ENCODE measurements at regions not wholly inside any gene's neighbourhood (a gene's known extent, or its start where the extent isn't known, plus 50 kb on each side); places are given as distances from the start of the nearest gene placed in this dataset.

- H3K9me3 ChIP-seq (ENCODE audit: control insufficient read depth in 3 of 3, low read length in 3 of 3) = no peaks in the 10 kb centered on the region
- no peak overlapping the region for H3K9ac ChIP-seq (ENCODE audit: low read depth in 1 of 3, low read length in 3 of 3)
- no peak overlapping the region for H3K4me3 ChIP-seq (ENCODE audit: low read length in 3 of 3)
- no peaks in the 10 kb centered on the region for H3K4me1 ChIP-seq (ENCODE audit: control insufficient read depth in 3 of 3, insufficient read depth in 3 of 3, low read length in 3 of 3)
- no peak overlapping the region for H3K27ac ChIP-seq (ENCODE audit: low read depth, low read length)
- no peaks in the 10 kb centered on the region for H3K27me3 ChIP-seq (ENCODE audit: control insufficient read depth in 3 of 3, insufficient read depth in 3 of 3, low read length in 3 of 3)
- H3K36me3 ChIP-seq (ENCODE audit: control insufficient read depth in 3 of 3, insufficient read depth in 3 of 3, low read length in 3 of 3) = no peaks in the 10 kb centered on the region
Observed at GRCh38 chr11:19648321-19648720, 64.3 kb upstream of the NAV2 start.

GRCh38 chr11:19647816-19648215, 64.8 kb upstream of the NAV2 start:
- no peaks in the 10 kb centered on the region for H3K36me3 ChIP-seq (ENCODE audit: control insufficient read depth in 3 of 3, insufficient read depth in 3 of 3, low read length in 3 of 3)
- peaks cover 0 to under 1% (median 0%) of the 10 kb centered on the region in 3 donors for H3K4me1 ChIP-seq (ENCODE audit: control insufficient read depth in 3 of 3, insufficient read depth in 3 of 3, low read length in 3 of 3)
- H3K27me3 ChIP-seq (ENCODE audit: control insufficient read depth in 3 of 3, insufficient read depth in 3 of 3, low read length in 3 of 3) = no peaks in the 10 kb centered on the region
- H3K27ac ChIP-seq (ENCODE audit: low read depth, low read length) = no peak overlapping the region
- H3K9ac ChIP-seq (ENCODE audit: low read depth in 1 of 3, low read length in 3 of 3) = no peak overlapping the region
- no peaks in the 10 kb centered on the region for H3K9me3 ChIP-seq (ENCODE audit: control insufficient read depth in 3 of 3, low read length in 3 of 3)
- H3K4me3 ChIP-seq (ENCODE audit: low read length in 3 of 3) = no peak overlapping the region

GRCh38 chr11:19646921-19647320, 65.7 kb upstream of the NAV2 start:
- Histone ChIP-seq H3K27me3 (ENCODE audit: control insufficient read depth in 3 of 3, insufficient read depth in 3 of 3, low read length in 3 of 3) (no peaks in the 10 kb centered on the region), H3K4me3 (ENCODE audit: low read length in 3 of 3) (no peak overlapping the region)

DNA sequence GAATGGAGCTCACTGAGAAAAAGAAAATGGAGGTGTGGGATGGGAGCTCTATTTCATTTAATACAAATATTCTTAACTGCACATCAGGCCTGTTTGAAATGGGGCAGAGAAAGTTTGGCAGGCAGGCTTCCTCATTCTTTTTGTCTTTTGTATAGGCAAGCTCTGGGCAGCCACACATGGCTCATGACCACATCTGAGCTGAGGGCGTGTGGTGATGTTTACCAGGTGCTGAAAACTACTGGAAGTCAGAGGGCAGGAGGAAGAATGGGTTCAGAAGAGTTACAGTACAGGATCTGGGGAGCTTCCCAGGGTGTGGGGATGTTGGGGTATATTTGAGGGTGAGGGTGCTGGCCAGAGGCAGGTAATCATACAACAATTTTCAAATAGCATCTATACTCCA, 66.3 kb upstream of the NAV2 start:
- Histone ChIP-seq H3K27ac (ENCODE audit: low read depth, low read length) (no peak overlapping the region), H3K9ac (ENCODE audit: low read depth in 1 of 3, low read length in 3 of 3) (no peak overlapping the region), H3K9me3 (ENCODE audit: control insufficient read depth in 3 of 3, low read length in 3 of 3) (no peaks in the 10 kb centered on the region), H3K4me1 (ENCODE audit: control insufficient read depth in 3 of 3, insufficient read depth in 3 of 3, low read length in 3 of 3) (peaks cover 5 to 6% (median 6%) of the 10 kb centered on the region in 3 donors), H3K36me3 (ENCODE audit: control insufficient read depth in 3 of 3, insufficient read depth in 3 of 3, low read length in 3 of 3) (no peaks in the 10 kb centered on the region), H3K27me3 (ENCODE audit: control insufficient read depth in 3 of 3, insufficient read depth in 3 of 3, low read length in 3 of 3) (no peaks in the 10 kb centered on the region), H3K4me3 (ENCODE audit: low read length in 3 of 3) (no peak overlapping the region)

More at GRCh38 chr11:19646921-19647320, 65.7 kb upstream of the NAV2 start:
- no peak overlapping the region for H3K9ac ChIP-seq (ENCODE audit: low read depth in 1 of 3, low read length in 3 of 3)
- no peaks in the 10 kb centered on the region for H3K36me3 ChIP-seq (ENCODE audit: control insufficient read depth in 3 of 3, insufficient read depth in 3 of 3, low read length in 3 of 3)
- peaks cover 2 to 6% (median 6%) of the 10 kb centered on the region in 3 donors for H3K4me1 ChIP-seq (ENCODE audit: control insufficient read depth in 3 of 3, insufficient read depth in 3 of 3, low read length in 3 of 3)
- no peaks in the 10 kb centered on the region for H3K9me3 ChIP-seq (ENCODE audit: control insufficient read depth in 3 of 3, low read length in 3 of 3)
- no peak overlapping the region for H3K27ac ChIP-seq (ENCODE audit: low read depth, low read length)

- Histone ChIP-seq H3K36me3 (ENCODE audit: control insufficient read depth in 3 of 3, insufficient read depth in 3 of 3, low read length in 3 of 3) (no peaks in the 10 kb centered on the region), H3K27me3 (ENCODE audit: control insufficient read depth in 3 of 3, insufficient read depth in 3 of 3, low read length in 3 of 3) (no peaks in the 10 kb centered on the region), H3K9me3 (ENCODE audit: control insufficient read depth in 3 of 3, low read length in 3 of 3) (no peaks in the 10 kb centered on the region), H3K4me3 (ENCODE audit: low read length in 3 of 3) (no peak overlapping the region), H3K9ac (ENCODE audit: low read depth in 1 of 3, low read length in 3 of 3) (no peak overlapping the region), H3K27ac (ENCODE audit: low read depth, low read length) (no peak overlapping the region), H3K4me1 (ENCODE audit: control insufficient read depth in 3 of 3, insufficient read depth in 3 of 3, low read length in 3 of 3) (peaks cover 6% of the 10 kb centered on the region in 3 donors)
Observed at GRCh38 chr11:19644316-19644715, 68.3 kb upstream of the NAV2 start.

DNA sequence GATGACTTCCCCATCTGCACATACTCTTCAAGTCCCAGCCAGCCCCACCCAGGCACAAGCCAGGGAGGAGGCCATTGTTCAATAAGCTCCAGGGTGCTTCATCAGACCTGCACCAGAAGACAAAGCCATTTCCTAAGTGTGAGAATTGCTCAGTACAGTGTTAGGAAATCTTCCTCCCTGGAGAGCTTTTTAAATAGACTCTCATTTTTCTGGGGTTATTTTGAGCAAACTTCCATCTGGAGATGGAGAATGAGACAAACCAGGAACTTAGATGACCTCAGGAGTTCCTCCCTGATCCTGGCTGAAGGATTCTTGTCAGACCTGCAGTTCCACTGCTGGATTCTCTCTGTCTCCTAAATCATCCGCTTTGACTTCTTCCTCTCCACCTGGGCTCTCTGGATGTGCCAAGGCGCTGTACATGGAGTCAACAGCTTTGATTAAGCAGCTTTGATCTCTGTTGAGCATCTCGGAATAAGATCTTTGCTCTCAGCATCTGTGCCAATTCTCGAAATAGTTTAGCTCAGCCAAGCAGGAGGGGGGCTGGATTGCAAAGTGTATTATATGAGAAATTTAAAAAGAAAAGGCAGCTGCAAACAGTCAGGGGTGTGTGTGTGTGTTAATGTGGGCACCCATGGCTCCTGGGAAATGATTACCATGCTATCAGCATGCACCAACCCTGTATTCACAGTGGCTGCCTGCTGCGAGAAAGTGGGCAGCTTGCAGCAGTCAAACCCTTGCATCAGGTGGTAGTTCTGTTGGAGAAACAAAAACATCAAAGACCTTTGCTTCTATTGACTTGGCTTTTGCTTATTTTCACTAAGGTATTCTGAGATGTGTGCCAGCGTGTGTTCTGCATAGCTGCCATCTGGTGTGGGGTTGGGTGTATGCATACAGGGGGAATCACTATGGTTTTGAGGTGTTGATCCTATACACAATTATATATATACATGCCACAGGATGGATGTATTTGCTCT, 70.2 kb upstream of the NAV2 start:
- H3K27ac ChIP-seq (ENCODE audit: low read depth, low read length) = no peak overlapping the region
- peaks cover 6% of the 10 kb centered on the region in 3 donors for H3K4me1 ChIP-seq (ENCODE audit: control insufficient read depth in 3 of 3, insufficient read depth in 3 of 3, low read length in 3 of 3)
- no peaks in the 10 kb centered on the region for H3K27me3 ChIP-seq (ENCODE audit: control insufficient read depth in 3 of 3, insufficient read depth in 3 of 3, low read length in 3 of 3)
- H3K4me3 ChIP-seq (ENCODE audit: low read length in 3 of 3) = no peak overlapping the region
- no peak overlapping the region for H3K9ac ChIP-seq (ENCODE audit: low read depth in 1 of 3, low read length in 3 of 3)
- no peaks in the 10 kb centered on the region for H3K9me3 ChIP-seq (ENCODE audit: control insufficient read depth in 3 of 3, low read length in 3 of 3)
- H3K36me3 ChIP-seq (ENCODE audit: control insufficient read depth in 3 of 3, insufficient read depth in 3 of 3, low read length in 3 of 3) = no peaks in the 10 kb centered on the region

DNA sequence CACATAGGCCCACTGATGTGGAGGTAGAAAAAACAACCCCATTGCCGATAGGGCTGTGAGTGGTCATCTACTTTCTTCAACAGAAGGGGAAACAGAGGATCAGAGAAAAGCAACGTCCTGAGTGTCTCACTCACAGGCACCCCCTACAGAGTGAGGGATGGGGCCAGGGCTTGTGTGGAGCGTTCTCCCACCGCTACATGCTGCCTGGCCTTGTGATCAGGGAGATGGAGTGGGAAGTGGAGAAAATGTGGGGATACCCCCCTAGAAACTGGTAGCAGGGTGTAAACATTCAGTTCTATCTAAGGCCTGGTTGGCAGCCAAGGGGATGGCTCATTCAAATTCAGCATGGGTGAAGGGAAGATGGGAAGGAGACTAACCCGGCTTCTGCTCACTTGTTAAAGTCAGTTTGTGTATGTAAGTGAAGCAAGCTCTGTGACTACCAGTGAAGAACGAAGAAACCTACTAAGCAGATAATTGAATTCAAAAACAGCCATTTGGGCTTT, 73.0 kb upstream of the NAV2 start:
- no peak overlapping the region for H3K27ac ChIP-seq (ENCODE audit: low read depth, low read length)
- H3K4me3 ChIP-seq (ENCODE audit: low read length in 3 of 3) = no peak overlapping the region
- no peaks in the 10 kb centered on the region for H3K27me3 ChIP-seq (ENCODE audit: control insufficient read depth in 3 of 3, insufficient read depth in 3 of 3, low read length in 3 of 3)
- H3K4me1 ChIP-seq (ENCODE audit: control insufficient read depth in 3 of 3, insufficient read depth in 3 of 3, low read length in 3 of 3) = peaks cover 6% of the 10 kb centered on the region in 3 donors
- no peak overlapping the region for H3K9ac ChIP-seq (ENCODE audit: low read depth in 1 of 3, low read length in 3 of 3)
- H3K9me3 ChIP-seq (ENCODE audit: control insufficient read depth in 3 of 3, low read length in 3 of 3) = peaks cover 0 to 3% (median 0%) of the 10 kb centered on the region in 3 donors
- H3K36me3 ChIP-seq (ENCODE audit: control insufficient read depth in 3 of 3, insufficient read depth in 3 of 3, low read length in 3 of 3) = no peaks in the 10 kb centered on the region

- Histone ChIP-seq H3K27ac (ENCODE audit: low read depth, low read length) (no peak overlapping the region), H3K27me3 (ENCODE audit: control insufficient read depth in 3 of 3, insufficient read depth in 3 of 3, low read length in 3 of 3) (no peaks in the 10 kb centered on the region), H3K4me1 (ENCODE audit: control insufficient read depth in 3 of 3, insufficient read depth in 3 of 3, low read length in 3 of 3) (peaks cover 2 to 9% (median 6%) of the 10 kb centered on the region in 3 donors), H3K4me3 (ENCODE audit: low read length in 3 of 3) (no peak overlapping the region), H3K36me3 (ENCODE audit: control insufficient read depth in 3 of 3, insufficient read depth in 3 of 3, low read length in 3 of 3) (no peaks in the 10 kb centered on the region), H3K9me3 (ENCODE audit: control insufficient read depth in 3 of 3, low read length in 3 of 3) (peaks cover 0 to 3% (median 0%) of the 10 kb centered on the region in 3 donors), H3K9ac (ENCODE audit: low read depth in 1 of 3, low read length in 3 of 3) (no peak overlapping the region)
Observed at GRCh38 chr11:19635332-19635731, 77.3 kb upstream of the NAV2 start.

- peaks cover 0 to 3% (median 0%) of the 10 kb centered on the region in 3 donors for H3K9me3 ChIP-seq (ENCODE audit: control insufficient read depth in 3 of 3, low read length in 3 of 3)
- H3K27ac ChIP-seq (ENCODE audit: low read depth, low read length) = peak overlapping the region; percentile 40
Observed at GRCh38 chr11:19633276-19633675, 79.4 kb upstream of the NAV2 start.

DNA sequence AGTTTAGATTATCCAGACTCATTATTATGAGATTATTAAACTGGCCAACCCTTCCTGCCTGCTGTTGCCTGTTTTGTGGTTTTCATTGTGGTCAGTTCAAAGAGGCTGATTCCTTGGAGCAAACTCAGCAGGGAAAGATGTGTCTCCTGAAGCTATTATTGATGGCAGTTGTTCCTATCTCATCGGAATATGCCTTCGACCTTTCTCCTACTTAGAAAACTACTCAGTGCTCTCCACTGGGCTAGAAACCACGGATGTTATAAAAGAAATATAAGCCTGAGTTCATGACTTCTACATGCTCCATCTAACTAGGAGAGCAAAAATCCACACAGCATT, 80.2 kb upstream of the NAV2 start:
- no peaks in the 10 kb centered on the region for H3K36me3 ChIP-seq (ENCODE audit: control insufficient read depth in 3 of 3, insufficient read depth in 3 of 3, low read length in 3 of 3)
- no peak overlapping the region for H3K4me3 ChIP-seq (ENCODE audit: low read length in 3 of 3)
- H3K4me1 ChIP-seq (ENCODE audit: control insufficient read depth in 3 of 3, insufficient read depth in 3 of 3, low read length in 3 of 3) = peaks cover 6 to 22% (median 15%) of the 10 kb centered on the region in 3 donors
- no peak overlapping the region for H3K9ac ChIP-seq (ENCODE audit: low read depth in 1 of 3, low read length in 3 of 3)
- H3K27me3 ChIP-seq (ENCODE audit: control insufficient read depth in 3 of 3, insufficient read depth in 3 of 3, low read length in 3 of 3) = no peaks in the 10 kb centered on the region
- peaks cover 0 to 3% (median 0%) of the 10 kb centered on the region in 3 donors for H3K9me3 ChIP-seq (ENCODE audit: control insufficient read depth in 3 of 3, low read length in 3 of 3)
- H3K27ac ChIP-seq (ENCODE audit: low read depth, low read length) = no peak overlapping the region

More at GRCh38 chr11:19633276-19633675, 79.4 kb upstream of the NAV2 start:
- Histone ChIP-seq H3K27me3 (ENCODE audit: control insufficient read depth in 3 of 3, insufficient read depth in 3 of 3, low read length in 3 of 3) (no peaks in the 10 kb centered on the region), H3K36me3 (ENCODE audit: control insufficient read depth in 3 of 3, insufficient read depth in 3 of 3, low read length in 3 of 3) (no peaks in the 10 kb centered on the region), H3K9ac (ENCODE audit: low read depth in 1 of 3, low read length in 3 of 3) (peak overlapping the region in 1 of 3 donors; percentile 41), H3K4me1 (ENCODE audit: control insufficient read depth in 3 of 3, insufficient read depth in 3 of 3, low read length in 3 of 3) (peaks cover 2 to 14% (median 11%) of the 10 kb centered on the region in 3 donors), H3K4me3 (ENCODE audit: low read length in 3 of 3) (no peak overlapping the region)
